T47D (cell line): ENCODE measurements at regions not wholly inside any gene's neighbourhood (a gene's known extent, or its start where the extent isn't known, plus 50 kb on each side); places are given as distances from the start of the nearest gene placed in this dataset.
"Not testable (repeated sequence)": the region's sequence is repeated elsewhere in the genome, so short reads cannot be mapped to it uniquely, and the experiment has no call there.

ENCODE experiments used
- DNase-seq, 2 experiments: peaks; one replicate each; pipeline versions ENCODE4 v3.0.0 to v3.0.0-alpha.2; 2011 to 2012; ENCODE audit warnings: low read depth in 1 of 2, low spot score in 1 of 2
- JUND ChIP-seq: IDR thresholded peaks from 2 replicates; pipeline ENCODE4 v1.6.1; 2012; ENCODE audit warnings: low read depth
- in situ Hi-C: cut with HindIII; loops from 2 replicates; pipeline ENCODE4 v1.10.0; 2016; ENCODE audit warnings: low sequenced_read_pairs, low pct_unique_long_range_greater_than_20kb

- TF ChIP-seq JUND = no peak
- in situ Hi-C loops = no loop called here
- peak in 1 of 2 experiments; percentile 57 for DNase-seq
Measured at GRCh38 chr1:199619223-199619622, 408.3 kb upstream of the NR5A2 start.

- DNase-seq, in situ Hi-C loops: not testable (repeated sequence)
Measured at GRCh38 chr1:199626228-199626627, 401.3 kb upstream of the NR5A2 start.

GRCh38 chr1:199629624-199630023 is 397.9 kb upstream of the NR5A2 start:
- in situ Hi-C loops = no loop called here
- no peak for DNase-seq
- TF ChIP-seq JUND = no peak

- no peak for TF ChIP-seq JUND
- in situ Hi-C loops = no loop called here
- no peak for DNase-seq
Measured at GRCh38 chr1:199639453-199639852, 388.1 kb upstream of the NR5A2 start.

- in situ Hi-C loops = no loop called here
- DNase-seq = no peak
- no peak for TF ChIP-seq JUND
Measured at GRCh38 chr1:199641531-199641930, 386.0 kb upstream of the NR5A2 start.

GRCh38 chr1:199644912-199645311 is 382.6 kb upstream of the NR5A2 start:
- no peak for DNase-seq
- TF ChIP-seq JUND = no peak
- in situ Hi-C loops = no loop called here

GRCh38 chr1:199646761-199647160 is 380.7 kb upstream of the NR5A2 start:
- TF ChIP-seq JUND = no peak
- in situ Hi-C loops = no loop called here
- peak in 1 of 2 experiments; percentile 7 for DNase-seq

- in situ Hi-C loops = no loop called here
- DNase-seq = no peak
- no peak for TF ChIP-seq JUND
Measured at GRCh38 chr1:199657449-199657848, 370.1 kb upstream of the NR5A2 start.

GRCh38 chr1:199660071-199660470 is 367.4 kb upstream of the NR5A2 start:
- TF ChIP-seq JUND = no peak
- DNase-seq = no peak
- in situ Hi-C loops = no loop called here

GRCh38 chr1:199665371-199665770 is 362.1 kb upstream of the NR5A2 start:
- in situ Hi-C loops = no loop called here
- no peak for DNase-seq
- TF ChIP-seq JUND = no peak

GRCh38 chr1:199667089-199667488 is 360.4 kb upstream of the NR5A2 start:
- in situ Hi-C loops = no loop called here
- no peak for TF ChIP-seq JUND
- DNase-seq = peak in 1 of 2 experiments; percentile 10

GRCh38 chr1:199669916-199670315 is 357.6 kb upstream of the NR5A2 start:
- no peak for TF ChIP-seq JUND
- in situ Hi-C loops = no loop called here
- no peak for DNase-seq

GRCh38 chr1:199671684-199672083 is 355.8 kb upstream of the NR5A2 start:
- in situ Hi-C loops = no loop called here
- TF ChIP-seq JUND = no peak
- no peak for DNase-seq

GRCh38 chr1:199675937-199676336 is 351.6 kb upstream of the NR5A2 start:
- in situ Hi-C loops = no loop called here
- DNase-seq = no peak
- no peak for TF ChIP-seq JUND
